Endothelial cell of umbilical vein (primary cell): ENCODE measurements at regions not wholly inside any gene's neighbourhood (a gene's known extent, or its start where the extent isn't known, plus 50 kb on each side); places are given as distances from the start of the nearest gene placed in this dataset.

Experiments used
- BruUV-seq: library from RNA; stranded (reverse); fragments of 400-500 nt; replicated peaks from 2 replicates; lab custom pipeline; 2021; lab: Mats Ljungman, UMichigan
- CTCF ChIA-PET: fragments of 300-600, 350-600 bp; sonication (Branson Sonifier 250); formaldehyde crosslinking; loops from one replicate; lab custom pipeline; 2021; ENCODE audit warnings: antibody characterized with exemption, inconsistent platforms; lab: Charles Lee
- POLR2A ChIA-PET: fragments of 300-600, 350-600 bp; sonication (Branson Sonifier 250); formaldehyde crosslinking; loops from one replicate; lab custom pipeline; 2021; ENCODE audit warnings: antibody characterized with exemption, inconsistent platforms; lab: Charles Lee
- DNase-seq: peaks from one replicate; pipeline ENCODE4 v3.0.0-alpha.2; 2011; ENCODE audit warnings: low read depth, low spot score
- FAIRE-seq: peaks from 2 replicates; lab custom pipeline; 2011; peaks lifted over from hg19 to GRCh38; lab: Jason Lieb, UNC
- H2AFZ ChIP-seq: 2 replicates; pipeline ENCODE4 v1.6.0; 2012; ENCODE audit warnings: low read depth, low read length, control low read depth, inconsistent platforms
- H3K27ac ChIP-seq: 2 replicates; pipeline ENCODE4 v1.5.1; 2011; ENCODE audit warnings: low read depth, mild to moderate bottlenecking, control low read depth, low read length, moderate library complexity; ENCODE audit not compliant: insufficient read depth
- H3K27me3 ChIP-seq, 2 experiments: 2 replicates each; pipeline versions ENCODE4 v1.6.0 to v1.6.1; 2011; ENCODE audit warnings: low read length in 2 of 2, mixed read lengths in 1 of 2; ENCODE audit not compliant: control insufficient read depth in 2 of 2, insufficient read depth in 2 of 2
- H3K36me3 ChIP-seq, 2 experiments: 2 replicates in 1 of 2; 3 replicates in 1 of 2; pipeline ENCODE4 v1.5.1; 2011; ENCODE audit warnings: low read length in 2 of 2, mild to moderate bottlenecking in 1 of 2, moderate library complexity in 1 of 2; ENCODE audit not compliant: control insufficient read depth in 2 of 2, insufficient read depth in 2 of 2; ENCODE audit errors: extremely low read depth in 1 of 2
- H3K4me1 ChIP-seq: 3 replicates; pipeline ENCODE4 v1.5.1; 2011; ENCODE audit warnings: mild to moderate bottlenecking, low read length; ENCODE audit not compliant: control insufficient read depth, insufficient read depth; ENCODE audit errors: extremely low read depth
- H3K4me2 ChIP-seq: 2 replicates; pipeline ENCODE4 v1.6.1; 2011; ENCODE audit warnings: low read length, control low read depth, mixed read lengths; ENCODE audit not compliant: insufficient read depth
- H3K4me3 ChIP-seq, 3 experiments: fragments of 200-600 bp in 1 of 3; sonication (generic), shearing (Covaris generic) in 1 of 3; replicated peaks in 1 of 3; 2 replicates each; pipeline ENCODE4 v1.5.1; 2011 to 2016; ENCODE audit warnings: control low read depth in 3 of 3, low read length in 3 of 3, mild to moderate bottlenecking in 2 of 3, inconsistent platforms in 1 of 3, low read depth in 1 of 3, moderate library complexity in 1 of 3; ENCODE audit not compliant: insufficient read depth in 1 of 3
- H3K79me2 ChIP-seq: 2 replicates; pipeline ENCODE4 v1.6.0; 2012; ENCODE audit warnings: low read length, inconsistent platforms; ENCODE audit not compliant: control insufficient read depth, insufficient read depth
- H3K9ac ChIP-seq: replicated peaks from 2 replicates; pipeline ENCODE3; 2011; ENCODE audit warnings: low read length, control low read depth; ENCODE audit not compliant: insufficient read depth; ENCODE audit errors: extremely low read depth
- H3K9me1 ChIP-seq: replicated peaks from 3 replicates; pipeline ENCODE4 v1.6.0; 2011; ENCODE audit warnings: mild to moderate bottlenecking, low read length; ENCODE audit not compliant: control insufficient read depth, insufficient read depth; ENCODE audit errors: extremely low read depth
- H3K9me3 ChIP-seq: replicated peaks from 2 replicates; pipeline ENCODE4 v1.5.1; 2012; ENCODE audit warnings: low read length, inconsistent platforms; ENCODE audit not compliant: control insufficient read depth, insufficient read depth
- H4K20me1 ChIP-seq: replicated peaks from 2 replicates; pipeline ENCODE3; 2011; ENCODE audit warnings: mild to moderate bottlenecking, low read length; ENCODE audit not compliant: control insufficient read depth, insufficient read depth; ENCODE audit errors: extremely low read depth
- CTCF ChIP-seq, 2 donors: IDR thresholded peaks; 1 replicate in 1 of 2; 2 replicates in 1 of 2; pipeline ENCODE4 v1.5.1; 2011; ENCODE audit warnings: low read length in 2 of 2, mild to moderate bottlenecking in 2 of 2, moderate library complexity in 2 of 2, control low read depth in 1 of 2, inconsistent platforms in 1 of 2, low read depth in 1 of 2; ENCODE audit not compliant: insufficient read depth in 1 of 2; ENCODE audit errors: extremely low read depth in 1 of 2
- EZH2 ChIP-seq: IDR thresholded peaks from 2 replicates; pipeline ENCODE4 v1.6.1; 2012; ENCODE audit warnings: borderline replicate concordance, low read depth, mild to moderate bottlenecking, moderate library complexity, low read length, inconsistent platforms; ENCODE audit not compliant: severe bottlenecking
- FOS ChIP-seq: IDR thresholded peaks from 2 replicates; pipeline ENCODE4 v1.6.1; 2011; ENCODE audit warnings: mild to moderate bottlenecking, low read length, moderate library complexity, borderline replicate concordance; ENCODE audit not compliant: insufficient read depth
- GATA2 ChIP-seq: IDR thresholded peaks from 2 replicates; pipeline ENCODE4 v1.7.0; 2011; ENCODE audit warnings: low read depth, mild to moderate bottlenecking, moderate library complexity, mixed read lengths, low read length; ENCODE audit not compliant: insufficient read length, insufficient read depth
- JUN ChIP-seq: IDR thresholded peaks from 2 replicates; pipeline ENCODE4 v1.6.1; 2011; ENCODE audit warnings: borderline replicate concordance, low read depth; ENCODE audit not compliant: insufficient read length, insufficient read depth
- MAX ChIP-seq: IDR thresholded peaks from 2 replicates; pipeline ENCODE4 v1.6.1; 2011; ENCODE audit not compliant: insufficient read depth, insufficient read length
- MYC ChIP-seq: IDR thresholded peaks from one replicate; pipeline ENCODE4 v1.6.1; 2011; ENCODE audit warnings: mild to moderate bottlenecking, low read depth, low read length
- POLR2A ChIP-seq: IDR thresholded peaks from 2 replicates; pipeline ENCODE4 v1.6.1; 2012; ENCODE audit warnings: low read depth, mild to moderate bottlenecking, control low read depth, low read length
- POLR2AphosphoS5 ChIP-seq: IDR thresholded peaks from 2 replicates; pipeline ENCODE4 v1.6.1; 2012; ENCODE audit warnings: low read depth, mild to moderate bottlenecking, control low read depth, low read length, moderate library complexity; ENCODE audit not compliant: insufficient read depth
- dilution Hi-C: fragments of 300-500 bp; cut with MboI; formaldehyde crosslinking; loops from one replicate; pipeline ENCODE4 v1.15.0; 2019; ENCODE audit warnings: low sequenced_read_pairs; ENCODE audit not compliant: extremely low pct_ligation_motif_present
- intact Hi-C: fragments of 100-400 bp; cut with micrococcal nuclease; formaldehyde crosslinking; loops from one replicate; pipeline ENCODE4 v1.10.0; 2022

- Histone ChIP-seq H3K4me1 (no peaks in the 10 kb centered on the region), H3K4me2 (no peak overlapping the region), H4K20me1 (no peaks in the 10 kb centered on the region), H3K27me3 (peaks cover 0 to 2% of the 10 kb centered on the region in 2 experiments), H2AFZ (no peak overlapping the region), H3K9me1 (no peaks in the 10 kb centered on the region), H3K79me2 (no peaks in the 10 kb centered on the region), H3K9ac (no peak overlapping the region), H3K9me3 (no peaks in the 10 kb centered on the region), H3K27ac (no peak overlapping the region), H3K36me3 (no peaks in the 10 kb centered on the region), H3K4me3 (no peak overlapping the region)
- dilution Hi-C loops: no loop called here
- no peak for FAIRE-seq
- TF ChIP-seq EZH2: no peak
- no TSS peak for BruUV-seq
- intact Hi-C loops: no loop called here
- POLR2A ChIA-PET: no interaction called here
- CTCF ChIA-PET: interaction anchor here (1.0 kb wide), 1 partner anchor 437 kb away, joined by 7 read pairs; no protein-coding TSS in a partner anchor
- no peak for DNase-seq
Measured at GRCh38 chr21:26280148-26280547, 109.6 kb upstream of the APP start.

- no peak for DNase-seq
- H3K4me3 ChIP-seq: no peak overlapping the region
- H3K79me2 ChIP-seq: no peaks in the 10 kb centered on the region
- no peaks in the 10 kb centered on the region for H3K27me3 ChIP-seq
- H3K4me1 ChIP-seq: no peaks in the 10 kb centered on the region
- H3K27ac ChIP-seq: no peak overlapping the region
- H3K4me2 ChIP-seq: no peak overlapping the region
- H3K9me3 ChIP-seq: peaks cover 3% of the 10 kb centered on the region
- H3K9ac ChIP-seq: no peak overlapping the region
- no peak for FAIRE-seq
- no peaks in the 10 kb centered on the region for H3K9me1 ChIP-seq
- CTCF ChIA-PET: no interaction called here
- BruUV-seq: no TSS peak
- intact Hi-C loops (no loop called here), dilution Hi-C loops (no loop called here)
- POLR2A ChIA-PET: no interaction called here
- no peaks in the 10 kb centered on the region for H4K20me1 ChIP-seq
- no peak overlapping the region for H2AFZ ChIP-seq
- TF ChIP-seq POLR2AphosphoS5 (no peak), JUN (no peak), EZH2 (no peak), CTCF (IDR thresholded peaks at IDR 0.05; ENCODE audit: extremely low read depth in 1 of 2, insufficient read depth in 1 of 2, low read depth in 1 of 2, low read length in 2 of 2) (no peak), GATA2 (no peak), FOS (no peak), MAX (no peak), MYC (no peak), POLR2A (no peak)
- no peaks in the 10 kb centered on the region for H3K36me3 ChIP-seq
Measured at GRCh38 chr21:26275801-26276200, 105.2 kb upstream of the APP start.
